ENCODE measurements at regions not wholly inside any gene's neighbourhood (a gene's known extent, or its start where the extent isn't known, plus 50 kb on each side); places are given as distances from the start of the nearest gene placed in this dataset.

GRCh38 chr16:26342621-26343020, 650.9 kb downstream of the HS3ST4 start:
- TF ChIP-seq SMAD1 (IDR thresholded peaks at IDR 0.05; ENCODE audit: low read depth, partially characterized antibody), result no peak
- TF ChIP-seq RCOR1 (conservative IDR thresholded peaks at IDR 0.05; ENCODE audit: low read depth, low read length), result no peak
- TF ChIP-seq SREBF1 (IDR thresholded peaks at IDR 0.05; ENCODE audit: low read length), result no peak
- TF ChIP-seq HDGF (IDR thresholded peaks at IDR 0.05), result no peak
- TF ChIP-seq EP300 (IDR thresholded peaks at IDR 0.05; ENCODE audit: borderline replicate concordance in 1 of 2, control insufficient read depth in 1 of 2, low read depth in 2 of 2, low read length in 2 of 2), result no peak
- TF ChIP-seq ZSCAN29 (IDR thresholded peaks at IDR 0.05), result no peak
- no peak for TF ChIP-seq TCF7 (IDR thresholded peaks at IDR 0.05; ENCODE audit: borderline replicate concordance)
- no peak for TF ChIP-seq EGR1 (IDR thresholded peaks at IDR 0.05; ENCODE audit: borderline replicate concordance in 1 of 2, low read depth in 2 of 2, low read length in 2 of 2)
- TF ChIP-seq, protein P1, sequence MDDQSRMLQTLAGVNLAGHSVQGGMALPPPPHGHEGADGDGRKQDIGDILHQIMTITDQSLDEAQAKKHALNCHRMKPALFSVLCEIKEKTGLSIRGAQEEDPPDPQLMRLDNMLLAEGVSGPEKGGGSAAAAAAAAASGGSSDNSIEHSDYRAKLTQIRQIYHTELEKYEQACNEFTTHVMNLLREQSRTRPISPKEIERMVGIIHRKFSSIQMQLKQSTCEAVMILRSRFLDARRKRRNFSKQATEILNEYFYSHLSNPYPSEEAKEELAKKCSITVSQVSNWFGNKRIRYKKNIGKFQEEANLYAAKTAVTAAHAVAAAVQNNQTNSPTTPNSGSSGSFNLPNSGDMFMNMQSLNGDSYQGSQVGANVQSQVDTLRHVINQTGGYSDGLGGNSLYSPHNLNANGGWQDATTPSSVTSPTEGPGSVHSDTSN (IDR thresholded peaks at IDR 0.05; ENCODE audit: insufficient replicate concordance, low read depth, low read length), result no peak
- TF ChIP-seq CREM (IDR thresholded peaks at IDR 0.05; ENCODE audit: low read depth), result no peak
- TF ChIP-seq PML (IDR thresholded peaks at IDR 0.05; ENCODE audit: low read length), result no peak
- no peak for TF ChIP-seq MLLT1 (IDR thresholded peaks at IDR 0.05)
- no peak for TF ChIP-seq BHLHE40 (IDR thresholded peaks at IDR 0.05; ENCODE audit: borderline replicate concordance in 1 of 2, low read depth in 2 of 2, low read length in 1 of 2)
- no peak for TF ChIP-seq CHD2 (IDR thresholded peaks at IDR 0.05; ENCODE audit: borderline replicate concordance, low read depth, low read length)
- no peak for TF ChIP-seq NR2C2 (IDR thresholded peaks at IDR 0.05; ENCODE audit: borderline replicate concordance, control insufficient read depth, insufficient read length, low read depth)
- no peak overlapping the region for H3K27ac ChIP-seq (ENCODE audit: control insufficient read depth, insufficient read depth)
- H3K9ac ChIP-seq (ENCODE audit: control insufficient read depth, insufficient read depth, low read length), result no peak overlapping the region
- intact Hi-C loops (cut with micrococcal nuclease; ENCODE audit: unreplicated experiment) (no loop called here), in situ Hi-C loops (cut with MboI) (no loop called here)
- H2AFZ ChIP-seq (ENCODE audit: control insufficient read depth, low read depth, low read length), result no peak overlapping the region
- H3K9me3 ChIP-seq (replicated peaks; ENCODE audit: control insufficient read depth, insufficient read depth, low read length), result no peaks in the 10 kb centered on the region
- FAIRE-seq (no peak), ATAC-seq (no peak), DNase-seq (ENCODE audit: low read depth, low spot score) (no peak)
- H3K36me3 ChIP-seq (ENCODE audit: control insufficient read depth in 2 of 2, insufficient read depth in 2 of 2, low read length in 1 of 2), result no peaks in the 10 kb centered on the region
- H3K27me3 ChIP-seq (replicated peaks in 1 of 2; ENCODE audit: control insufficient read depth in 2 of 2, insufficient read depth in 2 of 2, low read length in 1 of 2), result no peaks in the 10 kb centered on the region
- no peak overlapping the region for H3K4me3 ChIP-seq
- H3K4me1 ChIP-seq (ENCODE audit: control insufficient read depth, insufficient read depth, low read length), result no peaks in the 10 kb centered on the region
- POLR2A ChIA-PET, result no interaction called here
- SMC1A ChIA-PET (ENCODE audit: uncharacterized antibody, unreplicated experiment), result no interaction called here
- CTCF ChIA-PET, result no interaction called here
- no peaks in the 10 kb centered on the region for H3K79me2 ChIP-seq (ENCODE audit: control insufficient read depth, insufficient read depth, low read length)
- 75% methylated on average over 6 of the region's 6 CpGs for WGBS (ENCODE audit: insufficient coverage, insufficient replicate concordance, low lambda C conversion rate, missing lambda C conversion rate)
- RAD21 ChIA-PET (ENCODE audit: unreplicated experiment), result no interaction called here
- no peak overlapping the region for H3K4me2 ChIP-seq (ENCODE audit: control insufficient read depth, insufficient read depth)
- no peaks in the 10 kb centered on the region for H4K20me1 ChIP-seq (ENCODE audit: control insufficient read depth, insufficient read depth)
- BruUV-seq (replicated peaks), result no TSS peak

Measured in GM12878 (cell line).